Stromal cell of bone marrow (primary cell): ENCODE measurements at regions not wholly inside any gene's neighbourhood (a gene's known extent, or its start where the extent isn't known, plus 50 kb on each side); places are given as distances from the start of the nearest gene placed in this dataset.
A peak's percentile ranks its signal among the peaks of the same experiment; 100 is the strongest.
"Not testable (repeated sequence)": the region's sequence is repeated elsewhere in the genome, so short reads cannot be mapped to it uniquely, and the experiment has no call there.

Experiments
- DNase-seq: peaks from one replicate; pipeline ENCODE4 v3.0.0-alpha.2; 2012; ENCODE audit warnings: low read depth

DNA sequence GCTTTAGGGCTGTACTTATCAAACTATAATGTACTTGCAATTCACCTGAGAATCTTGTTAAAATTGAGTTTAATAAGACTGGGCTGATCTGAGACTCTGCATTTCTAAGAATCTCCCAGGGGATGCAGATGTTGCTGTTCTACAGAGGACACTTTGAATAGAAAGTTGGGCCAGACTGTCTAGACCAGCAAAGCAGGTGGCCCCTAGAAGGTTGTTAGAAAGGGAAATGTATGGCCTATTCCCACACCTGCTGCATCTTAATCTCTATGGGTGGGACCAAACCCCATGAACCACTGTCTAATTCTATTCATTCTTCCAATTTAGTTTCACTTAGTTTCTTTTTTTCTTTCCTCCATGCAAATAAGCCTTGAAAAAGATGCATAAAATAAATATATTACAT, 413.2 kb upstream of the TECRL start:
- DNase-seq, result no peak

DNA sequence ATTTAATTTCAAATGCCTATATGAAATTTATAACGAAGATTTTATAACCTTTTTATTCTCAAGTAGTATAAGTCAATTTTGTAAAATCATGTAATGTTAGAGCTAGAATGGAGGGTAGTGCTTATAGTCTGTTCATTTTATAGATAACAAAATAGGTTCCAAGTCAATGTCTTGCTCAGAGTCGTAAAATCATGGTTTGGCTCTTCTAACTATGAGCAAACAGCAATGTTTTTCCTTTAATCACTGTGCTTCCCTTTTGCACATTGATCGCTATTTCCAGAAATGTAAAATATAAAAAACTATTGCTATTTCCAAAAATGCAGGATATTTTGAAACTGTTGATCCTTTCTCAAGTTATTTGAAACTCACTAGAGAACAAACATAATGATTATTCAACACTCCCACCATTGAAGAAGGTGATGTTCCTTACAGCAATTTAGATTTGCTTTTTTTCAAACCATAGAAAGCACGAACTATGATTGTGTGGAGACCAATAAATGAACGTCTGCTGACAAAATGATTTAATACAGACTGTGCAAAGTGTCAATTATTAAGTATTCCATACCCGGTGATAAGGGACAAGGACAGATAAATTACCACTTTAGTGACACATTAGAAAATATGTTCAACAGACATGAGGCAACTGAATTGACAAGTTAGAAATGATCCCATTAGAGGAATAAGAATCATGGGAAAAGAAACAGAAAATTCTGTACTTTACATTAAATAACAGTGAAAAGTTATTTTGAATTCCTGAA, 412.1 kb upstream of the TECRL start:
- DNase-seq, result no peak

DNA sequence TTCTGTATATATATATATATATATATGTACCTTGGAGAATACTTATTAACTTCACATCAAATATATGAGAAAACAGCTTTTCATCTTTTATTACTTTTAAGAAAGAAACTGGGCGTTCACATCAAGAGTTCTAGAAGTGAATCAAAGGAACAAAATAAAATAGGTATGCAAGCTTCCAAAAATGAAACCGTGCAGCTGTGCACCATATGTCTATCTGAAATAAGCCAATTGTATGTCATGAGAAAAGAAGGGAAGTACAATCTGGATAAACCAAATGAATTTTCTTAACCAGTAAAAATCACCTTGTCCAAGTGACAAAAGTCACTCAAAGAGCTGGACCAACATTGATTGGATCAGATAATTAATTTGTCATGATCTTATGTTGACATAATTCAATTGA, 405.4 kb upstream of the TECRL start:
- DNase-seq, result no peak

DNA sequence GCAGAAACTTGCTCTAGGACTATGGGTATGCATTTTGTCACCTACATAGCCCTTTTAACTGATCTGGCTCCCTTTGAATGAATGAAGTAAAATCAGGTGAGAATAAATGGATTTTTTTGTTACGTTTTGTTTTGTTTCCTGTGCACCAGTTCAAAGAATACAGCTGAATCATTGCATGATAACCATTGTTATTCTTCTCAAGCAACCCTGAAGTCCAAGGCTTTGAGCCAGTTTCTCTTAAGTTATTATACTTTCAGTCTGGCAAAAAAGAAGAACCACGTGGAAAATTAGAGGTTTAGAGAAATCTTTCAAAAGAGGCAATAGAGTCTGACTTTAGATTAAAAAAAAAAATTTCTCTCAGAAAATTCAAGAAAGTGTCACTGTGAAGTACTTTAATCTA, 398.6 kb upstream of the TECRL start:
- no peak for DNase-seq

DNA sequence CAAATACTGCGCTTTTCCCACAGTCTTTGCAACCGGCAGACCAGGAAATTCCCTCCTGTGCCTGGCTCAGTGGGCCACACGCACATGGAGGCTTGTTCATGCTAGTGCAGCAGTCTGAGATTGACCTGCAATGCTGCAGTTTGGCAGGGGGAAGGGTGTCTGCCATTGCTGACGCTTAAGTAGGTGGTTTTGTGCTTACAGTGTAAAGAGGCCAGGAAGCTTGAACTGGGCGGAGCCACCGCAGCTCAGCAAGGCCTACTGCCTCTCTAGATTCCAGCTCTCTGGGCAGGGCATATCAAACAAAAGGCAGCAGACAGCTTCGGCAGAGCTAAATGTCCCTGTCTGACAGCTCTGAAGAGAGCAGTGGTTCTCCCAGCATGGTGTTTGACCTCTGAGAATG, 390.5 kb upstream of the TECRL start:
- DNase-seq, result no peak

DNA sequence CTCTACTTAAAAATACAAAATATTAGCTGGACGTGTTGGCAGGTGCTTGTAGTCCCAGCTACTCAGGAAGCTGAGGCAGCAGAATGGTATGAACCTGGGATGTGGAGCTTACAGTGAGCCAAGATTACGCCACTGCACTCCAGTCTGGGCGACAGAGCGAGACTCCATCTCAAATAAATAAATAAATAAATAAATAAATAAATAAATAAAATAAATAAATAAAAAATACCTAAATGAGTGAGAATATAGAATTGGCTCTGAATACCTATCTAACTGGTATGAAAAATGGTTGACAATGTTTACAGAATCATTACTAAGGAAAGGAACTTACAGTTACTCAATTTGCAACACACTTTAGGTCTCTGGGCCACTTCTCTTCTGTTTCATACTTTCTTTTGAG, 389.6 kb upstream of the TECRL start:
- DNase-seq, result not testable (repeated sequence)

DNA sequence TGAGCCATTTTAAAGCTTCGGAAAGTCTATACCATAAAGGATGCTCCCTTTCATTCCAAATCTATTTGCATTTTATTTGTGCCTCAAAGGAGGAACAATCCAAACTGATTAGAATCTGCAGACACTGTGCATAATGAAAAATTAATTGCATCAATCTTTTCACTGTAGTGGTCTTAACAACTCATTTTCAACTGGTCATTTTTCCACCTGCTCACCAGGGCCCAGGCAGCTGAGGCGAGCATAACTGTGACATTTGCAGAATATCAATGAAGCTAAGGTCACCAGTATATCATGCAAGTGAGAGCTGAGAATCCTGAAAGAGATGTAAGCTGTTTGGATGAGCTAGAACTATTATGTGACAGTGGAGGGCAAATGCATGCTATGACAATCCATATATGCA, 387.3 kb upstream of the TECRL start:
- no peak for DNase-seq

DNA sequence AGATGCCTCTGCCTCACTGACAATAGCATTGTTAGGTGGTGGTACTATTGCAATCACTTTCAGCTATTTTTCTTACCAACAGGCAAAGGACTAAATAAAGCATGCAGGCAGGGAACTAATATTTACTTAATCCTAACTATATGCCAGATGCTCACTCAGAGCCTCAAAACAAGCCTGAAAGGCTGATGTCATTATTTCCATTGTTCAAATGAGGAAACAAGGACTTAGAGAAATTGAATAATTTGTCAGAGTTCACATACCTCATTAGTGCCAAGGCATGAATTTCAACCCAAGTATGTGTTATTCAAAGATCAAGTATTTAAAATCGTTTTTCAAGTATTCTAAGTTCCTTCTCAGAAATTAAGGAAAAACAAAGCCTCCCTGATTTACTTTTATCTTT, 374.9 kb upstream of the TECRL start:
- peak; percentile 36 for DNase-seq

DNA sequence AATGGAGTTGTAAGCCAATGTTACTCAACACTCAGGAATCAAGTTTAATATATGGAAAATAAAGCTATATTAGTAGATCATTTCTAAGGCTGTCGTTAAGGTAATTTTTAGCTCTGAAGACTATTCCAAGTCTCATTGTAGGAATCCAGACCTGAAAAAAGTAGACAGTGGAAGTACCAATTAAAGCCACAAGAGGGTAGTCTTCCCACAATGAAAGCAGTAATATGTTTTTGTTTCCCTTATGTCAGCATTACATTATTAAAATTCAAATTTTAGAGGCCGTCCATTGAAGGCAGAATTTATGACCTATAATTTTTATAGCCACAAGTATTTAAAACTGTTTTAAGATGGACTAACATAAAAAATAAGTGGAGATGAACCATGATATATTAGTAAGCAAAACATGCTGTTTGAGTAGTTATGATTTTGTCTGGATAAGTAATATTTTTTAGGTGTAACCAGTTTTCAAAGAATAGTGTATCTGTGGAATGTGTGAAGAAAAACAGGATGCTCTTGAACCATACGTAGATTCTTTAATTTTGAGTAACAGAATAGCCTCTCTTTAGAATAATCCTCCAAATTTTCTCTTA, 372.6 kb upstream of the TECRL start:
- DNase-seq, result peak; percentile 18

DNA sequence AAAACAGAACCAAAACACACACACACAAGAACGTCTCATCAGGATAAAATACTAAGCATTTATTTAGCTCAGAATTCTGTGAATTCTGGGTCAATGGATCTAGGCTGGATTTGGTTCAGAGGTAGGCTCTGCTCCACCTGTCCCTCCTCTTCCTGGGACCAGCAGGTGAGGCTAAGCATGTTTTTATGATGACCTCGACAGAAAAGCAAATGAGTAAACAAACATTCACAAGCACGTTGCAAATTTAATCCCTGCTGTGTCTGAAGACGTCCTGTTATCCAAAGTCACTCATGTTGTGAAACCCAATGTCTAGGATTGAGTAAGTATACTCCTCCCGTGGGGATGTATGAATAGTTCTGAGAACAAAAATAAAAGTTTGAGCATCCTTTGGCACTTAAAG, 371.4 kb upstream of the TECRL start:
- no peak for DNase-seq

DNA sequence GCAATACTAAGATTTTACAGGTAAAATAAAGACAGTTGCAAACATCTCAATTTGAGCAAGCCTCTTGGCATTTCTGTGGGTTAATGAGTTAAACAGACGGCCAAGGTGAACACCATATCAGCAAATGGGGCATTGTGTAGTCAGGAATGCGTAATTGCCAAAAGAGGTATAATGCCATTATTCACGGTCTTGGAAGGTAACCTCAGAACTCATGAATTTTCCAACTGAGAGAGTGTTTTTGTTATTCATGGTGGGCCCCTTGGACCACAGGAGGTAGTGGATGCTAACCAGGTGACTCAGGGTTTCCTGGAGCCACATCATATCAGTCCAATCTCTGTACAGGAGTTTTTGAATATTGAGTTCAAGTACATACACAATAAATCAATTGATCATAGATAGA, 368.0 kb upstream of the TECRL start:
- DNase-seq, result no peak

DNA sequence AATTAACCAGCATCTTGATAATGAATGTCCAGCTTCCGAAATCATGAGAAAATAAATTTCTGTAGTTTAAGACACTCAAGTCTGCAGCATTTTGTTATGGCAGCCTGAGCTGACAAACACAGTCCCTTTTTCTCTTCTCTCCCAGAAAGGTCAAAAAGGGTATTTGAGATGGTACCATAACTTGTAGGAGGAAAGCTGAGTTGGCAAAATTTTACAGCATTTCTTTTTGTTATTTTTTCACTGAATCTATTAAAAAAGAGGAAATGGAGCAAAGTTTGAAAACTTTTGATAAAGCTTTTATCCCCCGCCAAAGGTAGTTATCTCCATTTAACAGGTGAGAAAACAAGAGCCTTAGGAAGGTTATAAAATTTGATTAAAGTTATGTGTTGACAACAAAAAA, 367.6 kb upstream of the TECRL start:
- DNase-seq, result no peak

DNA sequence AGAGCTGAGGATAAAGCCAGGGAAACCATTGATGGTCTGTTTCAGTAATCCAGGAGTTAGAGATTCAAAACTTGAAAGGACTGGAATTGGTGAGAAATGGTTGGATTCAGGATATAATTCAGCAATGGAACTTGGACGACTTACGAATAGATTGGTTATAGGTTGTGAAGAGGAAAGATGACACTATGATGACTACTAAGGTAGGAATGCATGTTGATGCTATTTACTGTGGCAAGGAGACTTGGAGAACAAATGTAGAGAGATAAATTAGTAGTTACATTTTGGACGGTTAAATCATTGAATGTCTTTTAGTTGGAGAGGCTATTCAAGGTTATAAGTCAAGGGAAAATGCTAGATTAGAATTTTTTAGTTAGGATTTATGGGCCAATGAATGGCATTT, 365.4 kb upstream of the TECRL start:
- no peak for DNase-seq

DNA sequence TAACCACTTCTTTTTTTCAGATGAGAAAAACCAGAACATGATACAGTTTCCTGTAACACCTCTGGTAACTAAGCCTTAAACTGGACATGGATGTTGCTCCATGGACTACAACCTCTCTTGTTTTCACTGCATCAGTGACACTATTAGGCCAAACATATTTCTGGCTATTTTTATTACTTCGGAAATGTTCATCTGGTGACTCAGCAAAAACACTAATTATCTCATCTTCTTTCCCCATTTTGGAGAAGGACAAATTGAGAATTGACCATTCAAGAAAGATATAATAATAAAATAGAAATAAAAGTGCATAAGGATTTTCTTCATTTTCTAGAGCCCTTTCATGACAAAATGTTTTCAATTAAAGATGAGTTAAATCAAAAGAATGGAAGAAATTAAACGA, 361.9 kb upstream of the TECRL start:
- no peak for DNase-seq

DNA sequence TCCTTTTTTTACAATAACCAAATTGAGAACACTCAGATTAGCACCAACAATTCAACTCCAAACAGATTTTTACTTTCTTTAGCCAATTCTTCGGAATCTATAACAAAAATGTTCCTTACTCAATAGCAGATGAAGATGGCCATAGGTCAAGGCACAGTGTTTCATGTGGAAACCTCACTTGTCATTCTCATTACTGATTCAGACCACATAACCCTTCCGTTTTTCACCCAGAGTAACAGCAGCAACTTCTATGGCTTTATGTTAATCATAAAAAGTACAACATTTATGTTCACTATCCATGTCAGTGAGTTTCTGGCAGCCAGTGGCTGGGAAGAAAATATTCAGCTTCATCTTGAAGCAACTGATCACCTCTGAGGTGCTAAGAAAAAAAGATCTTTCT, 358.3 kb upstream of the TECRL start:
- DNase-seq, result no peak

DNA sequence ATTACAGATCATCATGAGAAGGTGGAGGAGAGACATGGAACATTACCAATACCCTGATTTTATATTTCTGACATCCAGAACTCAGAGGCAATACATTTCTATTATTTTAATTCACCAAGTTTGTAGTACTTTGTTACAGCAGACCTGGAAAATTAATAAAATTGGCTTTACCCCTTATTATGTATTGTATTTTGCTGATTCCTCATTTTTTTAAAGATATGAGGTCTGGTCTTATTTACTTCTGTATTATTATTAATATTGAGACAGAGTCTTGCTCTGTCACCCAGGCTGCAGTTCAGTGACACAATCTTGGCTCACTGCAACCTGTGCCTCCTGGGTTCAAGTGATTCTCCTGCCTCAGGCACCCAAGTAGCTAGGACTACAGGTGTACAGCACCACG, 357.3 kb upstream of the TECRL start:
- no peak for DNase-seq

DNA sequence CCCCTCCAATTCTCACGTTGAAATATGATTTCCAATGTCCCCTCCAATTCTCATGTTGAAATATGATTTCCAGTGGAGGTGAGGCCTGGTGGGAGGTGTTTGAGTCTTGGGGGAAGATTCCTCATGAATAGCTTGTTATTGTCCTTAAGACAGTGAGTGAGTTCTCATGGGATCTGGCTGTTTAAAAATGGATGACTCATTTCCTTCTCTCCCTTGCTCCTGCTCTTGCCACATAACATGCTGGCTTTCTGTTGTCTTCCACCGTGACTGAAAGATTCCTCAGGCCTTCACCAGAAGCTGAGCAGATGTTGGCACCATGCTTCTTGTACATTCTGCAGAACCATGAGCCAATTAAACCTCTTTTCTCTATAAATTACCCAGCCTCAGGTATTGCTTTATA, 346.8 kb upstream of the TECRL start:
- DNase-seq, result peak; percentile 20

DNA sequence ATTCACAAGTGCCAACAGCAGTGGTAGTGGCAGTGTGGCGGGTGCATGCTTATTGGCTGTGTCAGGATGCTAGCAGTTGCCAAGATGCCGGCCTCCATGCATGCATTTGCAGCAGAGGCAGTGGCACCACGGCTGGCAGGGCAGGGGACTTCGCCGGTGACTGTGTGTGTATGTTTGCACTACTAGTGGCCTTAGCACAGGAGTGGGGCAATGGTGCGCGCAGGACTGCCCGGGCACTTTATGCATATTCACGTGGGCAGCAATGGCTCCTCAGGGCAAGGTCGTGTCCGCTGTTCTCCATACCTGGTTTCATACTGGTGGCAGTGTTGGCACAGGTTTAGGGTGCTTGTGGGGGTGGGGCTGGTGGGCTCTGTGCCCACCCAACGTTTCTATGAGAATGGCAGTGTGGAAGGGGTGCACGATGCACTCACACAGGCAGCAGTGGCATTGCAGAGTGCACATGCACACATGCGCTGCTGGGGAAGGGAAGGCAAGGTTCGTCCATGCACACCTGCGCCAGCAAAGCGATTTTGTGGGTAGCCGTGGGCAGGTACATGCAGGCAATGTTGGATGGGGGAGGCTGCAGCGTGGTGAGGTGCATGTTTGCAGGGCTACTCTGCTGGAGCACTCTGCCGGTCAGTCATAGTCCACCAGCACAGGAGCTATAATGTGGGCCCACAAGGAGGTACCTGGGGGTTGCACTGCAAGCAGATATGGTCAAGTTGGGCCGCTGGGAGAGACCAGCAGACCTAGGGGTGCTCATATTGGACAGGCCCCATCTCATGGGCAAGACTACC, 338.9 kb upstream of the TECRL start:
- no peak for DNase-seq

DNA sequence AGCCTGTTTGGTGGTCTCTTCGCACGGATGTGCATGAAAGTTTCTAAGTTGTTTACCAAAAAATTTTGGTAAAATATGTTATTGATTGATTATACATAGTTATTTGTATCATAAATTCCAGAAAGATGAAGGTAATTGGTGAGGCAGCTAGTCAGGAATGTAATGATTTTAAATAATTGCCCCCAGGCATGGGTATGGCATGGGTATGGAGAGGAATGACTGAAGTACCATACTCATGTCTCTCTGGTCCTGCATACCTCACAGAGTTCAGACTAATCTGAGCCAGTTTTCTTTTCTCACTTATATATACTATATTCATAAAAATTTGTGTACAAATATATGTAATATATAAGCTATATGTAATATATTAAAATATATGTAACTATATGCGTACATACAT, 329.0 kb upstream of the TECRL start:
- DNase-seq, result no peak

DNA sequence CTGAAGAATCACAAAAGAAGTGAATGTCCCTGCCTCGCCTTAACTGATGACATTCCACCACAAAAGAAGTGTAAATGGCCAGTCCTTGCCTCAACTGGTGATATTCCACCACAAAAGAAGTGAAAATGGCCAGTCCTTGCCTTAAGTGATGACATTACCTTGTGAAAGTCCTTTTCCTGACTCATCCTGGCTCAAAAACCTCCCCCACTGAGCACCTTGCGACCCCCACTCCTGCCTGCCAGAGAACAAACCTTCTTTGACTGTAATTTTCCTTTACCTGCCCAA, 328.5 kb upstream of the TECRL start:
- DNase-seq, result not testable (repeated sequence)

DNA sequence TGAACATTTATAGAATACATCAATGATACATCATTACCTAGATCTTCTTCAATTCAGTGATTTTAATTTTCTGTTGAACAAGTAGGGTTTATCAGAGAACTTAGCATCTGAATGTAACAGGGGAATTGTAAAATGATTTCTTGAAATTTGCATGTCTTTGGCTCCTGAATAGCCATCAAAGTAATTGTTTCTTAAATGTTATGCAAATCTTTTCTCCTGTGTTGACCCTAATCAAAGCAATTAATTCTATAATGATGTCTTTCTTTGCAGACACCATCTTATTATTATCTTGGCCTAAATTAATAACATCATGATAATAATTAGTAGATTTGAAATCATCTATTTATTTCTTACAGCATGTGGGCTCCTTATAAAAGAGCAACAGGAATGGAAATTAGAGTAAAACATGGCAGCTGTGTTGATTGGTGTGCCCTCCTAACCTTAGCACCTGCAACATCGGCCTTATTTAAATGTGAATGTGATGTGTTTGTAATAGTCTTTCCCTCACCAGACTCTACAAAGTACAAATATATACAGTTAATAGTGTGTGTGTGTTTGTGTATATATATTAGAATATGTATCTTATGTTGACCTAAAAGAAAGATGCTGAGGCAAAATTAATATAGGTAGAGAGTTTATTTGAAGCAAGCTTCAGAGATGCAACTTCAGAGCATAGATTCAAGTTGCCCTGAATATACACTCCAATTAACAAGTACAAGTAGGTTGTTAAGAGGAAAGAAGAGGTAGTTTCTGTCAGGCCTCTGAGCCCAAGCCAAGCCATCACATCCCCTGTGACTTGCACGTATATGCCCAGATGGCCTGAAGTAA, 328.0 kb upstream of the TECRL start:
- DNase-seq, result no peak

DNA sequence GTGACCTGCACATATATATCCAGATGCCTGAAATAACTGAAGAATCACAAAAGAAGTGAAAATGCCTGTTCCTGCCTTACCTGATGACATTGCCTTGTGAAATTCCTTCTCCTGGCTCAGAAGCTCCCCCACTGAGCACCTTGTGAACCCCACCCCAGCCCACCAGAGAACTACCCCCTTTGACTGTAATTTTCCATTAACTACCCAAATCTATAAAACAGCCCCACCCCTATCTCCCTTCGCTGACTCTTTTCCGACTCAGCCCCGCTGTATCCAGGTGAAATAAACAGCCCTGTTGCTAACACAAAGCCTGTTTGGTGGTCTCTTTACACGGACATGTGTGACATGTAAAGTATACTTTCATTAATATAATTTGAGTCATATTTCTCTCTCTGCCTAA, 320.3 kb upstream of the TECRL start:
- no peak for DNase-seq

DNA sequence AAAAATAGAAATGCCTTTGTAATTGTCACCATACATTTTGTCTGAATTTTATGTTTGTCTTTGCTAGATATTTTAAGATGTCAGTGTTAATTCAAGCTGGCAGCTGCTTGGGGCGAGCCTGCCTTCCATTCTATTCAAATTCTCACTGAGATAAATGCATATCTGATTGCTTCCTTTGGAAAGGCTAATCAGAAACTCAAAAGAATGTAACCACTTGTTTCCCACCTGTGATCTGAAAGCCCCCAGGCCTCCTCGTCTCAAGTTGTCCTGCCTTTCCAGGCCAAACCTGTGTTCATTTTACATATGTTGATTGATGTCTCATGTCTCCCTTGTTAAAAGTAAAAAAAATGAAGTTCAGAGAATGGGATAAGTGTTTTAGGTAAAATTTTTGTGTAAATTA, 318.7 kb upstream of the TECRL start:
- no peak for DNase-seq
